GM18511 (cell line): ENCODE measurements at regions not wholly inside any gene's neighbourhood (a gene's known extent, or its start where the extent isn't known, plus 50 kb on each side); places are given as distances from the start of the nearest gene placed in this dataset.
A peak's percentile ranks its signal among the peaks of the same experiment; 100 is the strongest.

Source experiments
- ATAC-seq: cut with Tn5 transposase; IDR thresholded peaks from one replicate; pipeline ENCODE4 v1.9.1; 2021; ENCODE audit warnings: mild to moderate bottlenecking, moderate library complexity; ENCODE audit not compliant: unreplicated experiment

GRCh38 chr20:51335329-51335841, 207.1 kb downstream of the NFATC2 start:
- ATAC-seq, result peak; percentile 57

GRCh38 chr20:51334609-51335008, 207.9 kb downstream of the NFATC2 start:
- no peak for ATAC-seq

- ATAC-seq, result no peak
These were observed 208.5 kb downstream of the NFATC2 start for GRCh38 chr20:51333971-51334370.

- no peak for ATAC-seq
These were observed 209.1 kb downstream of the NFATC2 start for GRCh38 chr20:51333446-51333845.

- no peak for ATAC-seq
These were observed 211.0 kb downstream of the NFATC2 start for GRCh38 chr20:51331481-51331880.

GRCh38 chr20:51329845-51330244, 212.7 kb downstream of the NFATC2 start:
- ATAC-seq, result no peak

GRCh38 chr20:51327251-51327841, 215.2 kb downstream of the NFATC2 start:
- no peak for ATAC-seq

- ATAC-seq, result no peak
These were observed 216.2 kb downstream of the NFATC2 start for GRCh38 chr20:51326201-51326819.

GRCh38 chr20:51322164-51322707, 220.3 kb downstream of the NFATC2 start:
- ATAC-seq, result no peak

- ATAC-seq, result no peak
These were observed 221.0 kb downstream of the NFATC2 start for GRCh38 chr20:51321343-51322163.

- no peak for ATAC-seq
These were observed 223.0 kb downstream of the NFATC2 start for GRCh38 chr20:51319522-51319921.

- ATAC-seq, result no peak
These were observed 224.2 kb downstream of the NFATC2 start for GRCh38 chr20:51318058-51318949.

- ATAC-seq, result no peak
These were observed 227.1 kb downstream of the NFATC2 start for GRCh38 chr20:51315390-51315789.

- ATAC-seq, result no peak
These were observed 229.1 kb downstream of the NFATC2 start for GRCh38 chr20:51313358-51313827.

- ATAC-seq, result no peak
These were observed 230.1 kb downstream of the NFATC2 start for GRCh38 chr20:51312480-51312783.

GRCh38 chr20:51311636-51312479, 230.7 kb downstream of the NFATC2 start:
- ATAC-seq, result no peak

- no peak for ATAC-seq
These were observed 232.3 kb downstream of the NFATC2 start for GRCh38 chr20:51310216-51310615.

GRCh38 chr20:51309128-51309527, 233.4 kb downstream of the NFATC2 start:
- no peak for ATAC-seq

GRCh38 chr20:51306521-51307358, 235.8 kb downstream of the NFATC2 start:
- peak; percentile 79 for ATAC-seq
